SU-DHL-6 (cell line): ENCODE measurements at regions not wholly inside any gene's neighbourhood (a gene's known extent, or its start where the extent isn't known, plus 50 kb on each side); places are given as distances from the start of the nearest gene placed in this dataset.

ENCODE experiments used
- H2AFZ ChIP-seq: fragments of 200-600 bp; sonication (generic); 2 replicates; pipeline ENCODE4 v1.6.1; 2014; ENCODE audit warnings: low read depth, mild to moderate bottlenecking, moderate library complexity, mixed read lengths, antibody characterized with exemption, low read length; ENCODE audit not compliant: severe bottlenecking
- H3F3A ChIP-seq: fragments of 200-600 bp; shearing (Covaris generic); 2 replicates; pipeline ENCODE4 v1.6.0; 2016; ENCODE audit warnings: antibody characterized with exemption, mild to moderate bottlenecking; ENCODE audit not compliant: insufficient read depth
- H3K27ac ChIP-seq: fragments of 200-600 bp; sonication (generic); 2 replicates; pipeline ENCODE4 v1.5.1; 2016; ENCODE audit warnings: low read depth, mild to moderate bottlenecking, low read length, moderate library complexity, mixed read lengths
- H3K27me3 ChIP-seq: fragments of 200-600 bp; sonication (generic), shearing (Covaris generic); 2 replicates; pipeline ENCODE4 v1.6.0; 2014; ENCODE audit warnings: mild to moderate bottlenecking, low read length
- H3K36me3 ChIP-seq: fragments of 200-600 bp; sonication (generic); 2 replicates; pipeline ENCODE4 v1.6.1; 2014; ENCODE audit warnings: mild to moderate bottlenecking, low read length, mixed read lengths
- H3K4me2 ChIP-seq: fragments of 300-600, 200-600 bp; shearing (Covaris generic), sonication (generic); 2 replicates; pipeline ENCODE4 v1.6.0; 2014; ENCODE audit warnings: low read length, low read depth, mild to moderate bottlenecking; ENCODE audit not compliant: poor library complexity, severe bottlenecking
- H3K4me3 ChIP-seq: fragments of 200-600 bp; sonication (generic); 2 replicates; pipeline ENCODE4 v1.5.1; 2014; ENCODE audit warnings: antibody characterized with exemption, low read length, mild to moderate bottlenecking, mixed read lengths; ENCODE audit not compliant: insufficient read depth, poor library complexity, severe bottlenecking
- H3K79me2 ChIP-seq: fragments of 200-600 bp; sonication (generic); 2 replicates; pipeline ENCODE4 v1.6.1; 2014; ENCODE audit warnings: mild to moderate bottlenecking, low read length, moderate library complexity; ENCODE audit not compliant: insufficient read depth
- H3K9ac ChIP-seq: fragments of 200-600 bp; sonication (generic); 2 replicates; pipeline ENCODE4 v1.7.0; 2014; ENCODE audit warnings: mild to moderate bottlenecking, low read length
- H3K9me2 ChIP-seq: fragments of 200-600 bp; sonication (generic); replicated peaks from 2 replicates; pipeline ENCODE4 v1.6.1; 2014; ENCODE audit warnings: low read length; ENCODE audit not compliant: insufficient read depth
- H3K9me3 ChIP-seq: fragments of 200-600 bp; sonication (generic); 2 replicates; pipeline ENCODE4 v1.6.1; 2014; ENCODE audit warnings: low read length, mixed read lengths; ENCODE audit not compliant: insufficient read depth
- H4K20me1 ChIP-seq: fragments of 200-600 bp; sonication (generic); 2 replicates; pipeline ENCODE4 v1.6.1; 2014; ENCODE audit warnings: low read depth, mild to moderate bottlenecking, antibody characterized with exemption, low read length, moderate library complexity, mixed read lengths
- CTCF ChIP-seq: fragments of 200-600 bp; sonication (generic); IDR thresholded peaks from one replicate; pipeline ENCODE4 v1.5.1; 2017; ENCODE audit warnings: antibody characterized with exemption, mild to moderate bottlenecking, low read length, moderate library complexity; ENCODE audit not compliant: insufficient read depth, poor library complexity, severe bottlenecking
- EZH2phosphoT487 ChIP-seq: fragments of 200-600 bp; sonication (generic), shearing (Covaris generic); conservative IDR thresholded peaks from 2 replicates; pipeline ENCODE4 v1.6.1; 2018; ENCODE audit warnings: mild to moderate bottlenecking, antibody characterized with exemption, low read length, moderate library complexity, mixed read lengths

GRCh38 chr1:106954661-106955229 is 101.7 kb upstream of the PRMT6 start:
- Histone ChIP-seq H3F3A (no peaks in the 10 kb centered on the region), H3K9me3 (no peaks in the 10 kb centered on the region), H3K36me3 (no peaks in the 10 kb centered on the region), H4K20me1 (no peaks in the 10 kb centered on the region), H3K4me2 (no peak overlapping the region), H3K79me2 (no peaks in the 10 kb centered on the region), H3K27me3 (no peaks in the 10 kb centered on the region), H3K9ac (no peak overlapping the region), H3K4me3 (no peak overlapping the region), H2AFZ (no peak overlapping the region), H3K27ac (no peak overlapping the region), H3K9me2 (no peaks in the 10 kb centered on the region)
- TF ChIP-seq EZH2phosphoT487 (no peak), CTCF (no peak)

GRCh38 chr1:106956721-106957120 is 99.8 kb upstream of the PRMT6 start:
- no peak for TF ChIP-seq CTCF
- TF ChIP-seq EZH2phosphoT487: no peak
- no peaks in the 10 kb centered on the region for H3K36me3 ChIP-seq
- no peaks in the 10 kb centered on the region for H3K9me3 ChIP-seq
- H4K20me1 ChIP-seq: no peaks in the 10 kb centered on the region
- no peak overlapping the region for H2AFZ ChIP-seq
- no peaks in the 10 kb centered on the region for H3F3A ChIP-seq
- H3K9me2 ChIP-seq: no peaks in the 10 kb centered on the region
- no peak overlapping the region for H3K9ac ChIP-seq
- H3K79me2 ChIP-seq: no peaks in the 10 kb centered on the region
- H3K27ac ChIP-seq: no peak overlapping the region
- H3K4me2 ChIP-seq: no peak overlapping the region
- no peaks in the 10 kb centered on the region for H3K27me3 ChIP-seq
- no peak overlapping the region for H3K4me3 ChIP-seq

- no peak overlapping the region for H3K9ac ChIP-seq
- H4K20me1 ChIP-seq: no peaks in the 10 kb centered on the region
- no peaks in the 10 kb centered on the region for H3K9me3 ChIP-seq
- H3F3A ChIP-seq: no peaks in the 10 kb centered on the region
- H3K79me2 ChIP-seq: no peaks in the 10 kb centered on the region
- no peak overlapping the region for H3K4me2 ChIP-seq
- H3K27me3 ChIP-seq: no peaks in the 10 kb centered on the region
- H3K36me3 ChIP-seq: no peaks in the 10 kb centered on the region
- no peak overlapping the region for H3K4me3 ChIP-seq
- no peak overlapping the region for H3K27ac ChIP-seq
- H3K9me2 ChIP-seq: no peaks in the 10 kb centered on the region
- TF ChIP-seq CTCF: no peak
- no peak for TF ChIP-seq EZH2phosphoT487
- no peak overlapping the region for H2AFZ ChIP-seq
Measured at GRCh38 chr1:106957795-106958194, 98.7 kb upstream of the PRMT6 start.
